ENCODE measurements at regions not wholly inside any gene's neighbourhood (a gene's known extent, or its start where the extent isn't known, plus 50 kb on each side); places are given as distances from the start of the nearest gene placed in this dataset.

- no peak for DNase-seq
Observed at GRCh38 chr20:60937585-60937984, 314.5 kb upstream of the CDH4 start.

- DNase-seq = no peak
Observed at GRCh38 chr20:60941379-60941778, 310.7 kb upstream of the CDH4 start.

- no peak for DNase-seq
Observed at GRCh38 chr20:60947819-60948218, 304.2 kb upstream of the CDH4 start.

GRCh38 chr20:60948224-60948623 lies 303.8 kb upstream of the CDH4 start:
- DNase-seq = no peak

DNA sequence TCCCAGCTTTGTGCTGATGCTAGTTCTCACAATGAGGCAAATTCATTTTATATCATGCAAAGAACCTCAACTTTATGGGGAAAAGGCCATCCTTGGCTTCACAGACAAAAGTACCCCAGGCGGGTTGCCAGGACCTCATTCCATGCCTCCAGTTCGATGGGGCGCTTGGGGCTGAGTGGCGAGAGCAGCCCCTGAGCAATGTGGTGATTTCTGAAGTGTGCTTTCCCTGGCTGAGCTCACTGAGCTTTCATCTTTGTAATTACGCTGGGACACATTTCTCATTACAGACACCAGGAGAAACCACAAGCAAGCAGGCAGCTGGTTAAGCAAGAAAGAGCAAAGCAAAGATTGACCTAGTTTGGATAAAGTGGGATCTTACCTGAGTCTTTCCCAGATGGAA lies 301.5 kb upstream of the CDH4 start:
- DNase-seq = no peak

GRCh38 chr20:60950974-60951373 lies 301.1 kb upstream of the CDH4 start:
- no peak for DNase-seq

DNA sequence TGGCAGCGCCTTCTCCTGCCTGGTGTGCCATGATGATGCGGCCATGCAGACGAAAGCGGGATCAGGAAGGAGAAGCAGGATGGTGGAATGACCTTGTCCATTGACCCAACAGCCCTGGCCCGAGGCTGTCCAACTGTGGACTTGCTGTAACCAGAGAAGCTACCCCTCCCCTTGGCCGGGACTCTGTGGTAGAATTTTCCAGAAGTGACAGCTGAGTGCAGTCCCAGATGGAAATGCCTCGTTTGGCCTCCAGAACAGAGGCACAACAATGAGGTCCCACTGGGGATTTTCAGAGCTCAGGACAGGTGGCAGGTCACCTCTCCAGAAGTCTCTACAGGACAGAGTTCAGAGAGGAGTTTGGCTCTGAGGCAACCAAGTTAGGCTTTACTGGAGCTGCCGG lies 299.2 kb upstream of the CDH4 start:
- no peak for DNase-seq

DNA sequence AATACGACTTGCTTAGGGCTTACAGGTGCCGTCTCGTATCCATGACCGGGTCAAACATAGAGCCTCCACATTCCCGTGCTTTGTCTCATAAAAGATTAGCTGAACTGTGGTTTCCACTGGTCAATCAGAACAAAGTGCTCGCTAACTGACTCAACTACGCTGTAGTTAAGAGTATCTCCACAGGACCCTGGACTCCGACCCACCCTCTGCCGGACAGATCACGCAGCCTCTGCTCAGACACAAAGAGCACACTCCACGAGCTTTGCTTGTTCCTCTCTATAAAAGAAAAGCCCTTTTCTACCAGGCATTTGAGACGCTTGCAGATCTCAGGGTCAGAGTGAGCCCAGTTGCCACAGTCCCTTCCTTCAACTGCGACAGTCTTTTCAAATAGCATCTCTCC lies 298.7 kb upstream of the CDH4 start:
- DNase-seq = no peak

DNA sequence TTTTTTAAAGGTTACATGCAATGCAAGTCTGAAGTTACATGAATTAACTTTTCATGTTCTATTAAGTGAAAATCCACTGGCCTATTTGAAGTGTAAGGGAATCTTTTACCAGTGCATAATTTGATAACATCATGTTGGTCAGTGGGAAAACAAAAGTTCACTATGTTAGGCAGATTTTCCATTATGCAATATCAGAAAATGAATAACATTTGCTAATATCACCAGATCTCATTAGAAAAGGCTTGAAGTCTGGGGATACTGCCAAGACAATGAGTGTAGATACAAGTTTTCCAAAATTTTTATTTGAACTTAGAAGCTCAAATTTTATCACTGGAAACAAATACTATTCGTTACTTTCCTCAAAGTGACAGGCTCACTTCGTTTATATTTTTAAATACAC lies 296.4 kb upstream of the CDH4 start:
- DNase-seq = no peak

DNA sequence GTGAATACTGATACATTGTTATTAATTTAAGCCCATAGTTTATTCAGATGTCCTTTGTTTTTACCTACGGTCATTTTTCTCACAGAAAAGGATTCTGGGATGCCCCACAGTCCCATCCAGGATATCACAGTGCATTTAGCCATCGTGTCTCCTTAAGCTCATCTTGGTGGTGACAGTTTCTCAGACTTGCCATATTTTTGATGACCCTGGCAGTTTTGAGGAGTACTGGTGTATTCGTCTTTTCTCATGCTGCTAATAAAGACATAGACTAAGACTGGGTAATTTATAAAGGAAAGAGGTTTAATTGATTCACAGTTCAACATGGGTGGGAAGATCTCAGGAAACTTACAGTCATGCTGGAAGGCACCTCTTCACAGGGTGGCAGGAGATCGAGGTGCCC lies 295.9 kb upstream of the CDH4 start:
- DNase-seq = no peak

GRCh38 chr20:60957621-60958020 lies 294.4 kb upstream of the CDH4 start:
- DNase-seq = no peak

GRCh38 chr20:60959971-60960370 lies 292.1 kb upstream of the CDH4 start:
- no peak for DNase-seq

GRCh38 chr20:60960500-60960899 lies 291.6 kb upstream of the CDH4 start:
- no peak for DNase-seq

- no peak for DNase-seq
Observed at GRCh38 chr20:60961551-60961950, 290.5 kb upstream of the CDH4 start.

GRCh38 chr20:60962367-60963045 lies 289.6 kb upstream of the CDH4 start:
- DNase-seq = no peak

GRCh38 chr20:60963146-60963545 lies 288.9 kb upstream of the CDH4 start:
- DNase-seq = no peak

DNA sequence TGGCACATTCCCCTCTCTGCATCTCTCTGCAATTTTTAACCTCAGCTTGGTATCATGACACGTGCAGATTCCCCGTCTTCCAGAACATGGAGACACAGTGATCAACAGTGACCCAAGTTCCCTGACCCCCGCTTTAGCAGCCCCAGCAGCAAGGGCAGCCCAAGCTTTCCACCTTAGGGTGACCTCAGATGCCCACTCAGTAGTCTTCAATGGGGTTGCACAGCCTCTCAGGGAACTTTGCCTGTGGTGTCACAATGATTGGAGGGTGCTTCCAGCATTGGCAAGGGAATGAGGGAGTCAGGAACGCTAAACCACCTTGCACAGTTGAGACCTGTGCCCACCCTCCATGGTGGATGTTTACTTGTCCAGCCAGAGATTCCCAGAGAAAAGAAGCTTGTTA lies 287.1 kb upstream of the CDH4 start:
- no peak for DNase-seq

DNA sequence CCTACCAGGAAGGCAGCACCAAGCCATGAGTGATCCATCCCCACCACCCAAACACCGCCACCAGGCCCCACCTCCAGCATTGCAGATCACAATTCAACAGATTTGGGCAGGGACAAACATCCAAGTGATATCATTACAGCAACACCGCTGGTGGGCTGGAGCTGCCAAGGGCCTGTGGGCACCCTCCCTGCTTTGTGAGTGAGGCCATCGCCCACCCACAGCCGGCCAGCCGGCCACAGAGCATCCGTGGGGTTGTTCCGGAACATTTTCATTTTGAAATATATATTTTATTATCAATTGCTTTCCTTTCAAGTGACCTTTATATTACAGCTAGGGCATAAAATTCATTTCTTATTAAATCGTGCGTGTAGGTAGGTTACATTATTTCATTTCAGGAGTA lies 286.0 kb upstream of the CDH4 start:
- no peak for DNase-seq

DNA sequence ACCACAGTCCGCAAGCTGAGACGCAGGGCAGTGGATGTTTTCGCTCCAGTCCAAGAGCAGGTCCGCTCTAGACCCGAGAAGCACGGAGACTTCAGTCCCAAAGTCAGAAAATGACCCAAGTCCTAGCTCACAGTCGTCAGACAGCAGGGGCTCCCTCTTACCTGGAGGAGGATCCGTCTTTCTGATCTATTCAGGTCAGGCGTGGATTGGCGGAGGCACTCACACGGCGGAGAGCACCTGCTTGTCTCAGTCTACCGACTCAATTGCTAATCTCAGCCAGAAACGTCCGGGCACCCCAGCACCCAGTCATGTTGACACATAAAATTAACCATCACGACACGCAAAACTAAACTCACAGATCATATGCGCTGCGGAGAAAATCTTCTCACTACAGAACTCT lies 285.3 kb upstream of the CDH4 start:
- no peak for DNase-seq

- DNase-seq = no peak
Observed at GRCh38 chr20:60967431-60968316, 284.4 kb upstream of the CDH4 start.

GRCh38 chr20:60968853-60969720 lies 283.0 kb upstream of the CDH4 start:
- DNase-seq = no peak

GRCh38 chr20:60970601-60971000 lies 281.5 kb upstream of the CDH4 start:
- no peak for DNase-seq

GRCh38 chr20:60974022-60974421 lies 278.0 kb upstream of the CDH4 start:
- DNase-seq = no peak

All from CD4-positive, alpha-beta T cell treated with Interleukin-17A for 4 hours (primary cell).